ENCODE measurements at regions not wholly inside any gene's neighbourhood (a gene's known extent, or its start where the extent isn't known, plus 50 kb on each side); places are given as distances from the start of the nearest gene placed in this dataset.

GRCh38 chr20:63125838-63126601 is 89.9 kb downstream of the YTHDF1 start (continued):
- TF ChIP-seq REST (IDR thresholded peaks at IDR 0.05; ENCODE audit: borderline replicate concordance): no peak
- no peak for TF ChIP-seq REST (CRISPR knock-in tag; IDR thresholded peaks at IDR 0.05; ENCODE audit: low read depth)
- TF ChIP-seq GTF2E2 (tag; IDR thresholded peaks at IDR 0.05): no peak
- no peak for TF ChIP-seq BRF1 (IDR thresholded peaks at IDR 0.05; ENCODE audit: borderline replicate concordance, extremely low read depth, insufficient read length)
- TF ChIP-seq ZNF121 (CRISPR knock-in tag; conservative IDR thresholded peaks at IDR 0.05): no peak
- TF ChIP-seq UBTF (IDR thresholded peaks at IDR 0.05; ENCODE audit: borderline replicate concordance in 1 of 2, low read depth in 2 of 2, low read length in 2 of 2): no peak
- 0 out of 2 replicates have a peak, but pooled peaks have one; percentile 31 for TF ChIP-seq MAFG (tag; conservative IDR thresholded peaks at IDR 0.05)
- TF ChIP-seq ZNF324 (CRISPR knock-in tag; IDR thresholded peaks at IDR 0.05): no peak
- no peak for TF ChIP-seq SIN3B (IDR thresholded peaks at IDR 0.05; ENCODE audit: low read depth)

Data from K562 (cell line).